GM23338 (cell line): ENCODE measurements at regions not wholly inside any gene's neighbourhood (a gene's known extent, or its start where the extent isn't known, plus 50 kb on each side); places are given as distances from the start of the nearest gene placed in this dataset.
"Not testable (repeated sequence)": the region's sequence is repeated elsewhere in the genome, so short reads cannot be mapped to it uniquely, and the experiment has no call there.

ENCODE experiments used
- ATAC-seq: fragments of 200-7000 bp; cut with Tn5 transposase; 3 replicates; pipeline ENCODE4 v1.9.1; 2020
- DNase-seq: peaks from one replicate; pipeline ENCODE4 v3.0.0-alpha.2; 2015; ENCODE audit warnings: low spot score
- H2AFZ ChIP-seq: fragments of 200-600 bp; sonication (generic); 2 replicates; pipeline ENCODE4 v1.8.0; 2016; ENCODE audit warnings: antibody characterized with exemption, mild to moderate bottlenecking, moderate library complexity
- H3F3A ChIP-seq: fragments of 200-600 bp; sonication (generic); replicated peaks from 2 replicates; pipeline ENCODE4 v1.8.0; 2017; ENCODE audit warnings: antibody characterized with exemption, mixed run types, low read depth
- H3K27ac ChIP-seq: fragments of 200-600 bp; sonication (generic); 2 replicates; pipeline ENCODE4 v1.6.1; 2016; ENCODE audit warnings: low read depth
- H3K27me3 ChIP-seq: fragments of 200-600 bp; sonication (generic); 2 replicates; pipeline ENCODE4 v1.8.0; 2016; ENCODE audit warnings: mild to moderate bottlenecking, mixed run types, moderate library complexity; ENCODE audit not compliant: insufficient read depth
- H3K36me3 ChIP-seq: fragments of 200-600 bp; sonication (generic); 2 replicates; pipeline ENCODE4 v1.8.0; 2016; ENCODE audit warnings: mild to moderate bottlenecking; ENCODE audit not compliant: insufficient read depth
- H3K4me1 ChIP-seq: fragments of 200-600 bp; sonication (generic); 2 replicates; pipeline ENCODE4 v1.8.0; 2016; ENCODE audit warnings: mild to moderate bottlenecking, moderate library complexity; ENCODE audit not compliant: insufficient read depth
- H3K4me2 ChIP-seq: fragments of 200-600 bp; sonication (generic); 2 replicates; pipeline ENCODE4 v1.7.1; 2017; ENCODE audit warnings: mixed run types
- H3K4me3 ChIP-seq: fragments of 200-600 bp; sonication (generic); 2 replicates; pipeline ENCODE4 v1.6.1; 2016; ENCODE audit warnings: mixed run types
- H3K79me2 ChIP-seq: fragments of 200-600 bp; sonication (generic); replicated peaks from 2 replicates; pipeline ENCODE4 v1.8.0; 2017; ENCODE audit warnings: mild to moderate bottlenecking; ENCODE audit not compliant: insufficient read depth
- H3K9me2 ChIP-seq: fragments of 200-600 bp; sonication (generic); 2 replicates; pipeline ENCODE4 v1.8.0; 2017; ENCODE audit not compliant: insufficient read depth
- H4K20me1 ChIP-seq: fragments of 200-600 bp; sonication (generic); replicated peaks from 2 replicates; pipeline ENCODE4 v1.8.0; 2017; ENCODE audit warnings: mild to moderate bottlenecking; ENCODE audit not compliant: insufficient read depth
- H3K27ac Mint-ChIP-seq: 2 replicates; pipeline ENCODE4 v1.8.0; 2020; ENCODE audit warnings: inconsistent platforms, mild to moderate bottlenecking, moderate library complexity, mixed read lengths
- H3K27me3 Mint-ChIP-seq: 3 replicates; pipeline ENCODE4 v1.8.0; 2022; ENCODE audit warnings: low read depth, mild to moderate bottlenecking, moderate library complexity, mixed read lengths, inconsistent platforms; ENCODE audit not compliant: insufficient read depth, poor library complexity
- H3K36me3 Mint-ChIP-seq: 3 replicates; pipeline ENCODE4 v1.8.0; 2021; ENCODE audit warnings: low read depth, mild to moderate bottlenecking, inconsistent platforms, moderate library complexity, mixed read lengths
- H3K4me1 Mint-ChIP-seq: 3 replicates; pipeline ENCODE4 v1.8.0; 2020; ENCODE audit warnings: mild to moderate bottlenecking, inconsistent platforms, mixed read lengths
- H3K4me3 Mint-ChIP-seq: 3 replicates; pipeline ENCODE4 v1.8.0; 2021; ENCODE audit warnings: moderate library complexity, mild to moderate bottlenecking, inconsistent platforms, mixed read lengths
- H3K9me3 Mint-ChIP-seq: 3 replicates; pipeline ENCODE4 v1.8.0; 2020; ENCODE audit warnings: moderate library complexity, mild to moderate bottlenecking, inconsistent platforms, mixed read lengths
- CREB1 ChIP-seq: fragments of 250-450 bp; sonication (Bioruptor Pico); IDR thresholded peaks from 2 replicates; pipeline ENCODE4 v1.5.0; 2020; ENCODE audit warnings: low read depth, mild to moderate bottlenecking, moderate library complexity
- EZH2phosphoT487 ChIP-seq: fragments of 200-600 bp; sonication (generic); IDR thresholded peaks from one replicate; pipeline ENCODE4 v1.8.1; 2018; ENCODE audit warnings: antibody characterized with exemption; ENCODE audit not compliant: unreplicated experiment
- ZNF331 ChIP-seq: fragments of 250-450 bp; sonication (Bioruptor Pico); IDR thresholded peaks from 2 replicates; pipeline ENCODE4 v1.5.0; 2020; ENCODE audit warnings: low read depth, mild to moderate bottlenecking, moderate library complexity
- TF ChIP-seq, protein P1 (sequence below): fragments of 250-450 bp; sonication (Bioruptor Pico); IDR thresholded peaks from 2 replicates; pipeline ENCODE4 v1.5.0; 2020; ENCODE audit warnings: mild to moderate bottlenecking, moderate library complexity
- TF ChIP-seq, protein P2 (sequence below): IDR thresholded peaks from 2 replicates; pipeline ENCODE4 v1.6.1; 2016; ENCODE audit warnings: antibody characterized with exemption
- TF ChIP-seq, protein P3 (sequence below), 2 experiments: fragments of 200-600 bp in 1 of 2; sonication (generic) in 1 of 2; conservative IDR thresholded peaks; 2 replicates each; pipeline versions ENCODE4 v1.5.1 to v1.6.1; 2016 to 2017; ENCODE audit warnings: antibody characterized with exemption in 2 of 2, low read depth in 2 of 2, mild to moderate bottlenecking in 2 of 2, moderate library complexity in 1 of 2

DNA sequence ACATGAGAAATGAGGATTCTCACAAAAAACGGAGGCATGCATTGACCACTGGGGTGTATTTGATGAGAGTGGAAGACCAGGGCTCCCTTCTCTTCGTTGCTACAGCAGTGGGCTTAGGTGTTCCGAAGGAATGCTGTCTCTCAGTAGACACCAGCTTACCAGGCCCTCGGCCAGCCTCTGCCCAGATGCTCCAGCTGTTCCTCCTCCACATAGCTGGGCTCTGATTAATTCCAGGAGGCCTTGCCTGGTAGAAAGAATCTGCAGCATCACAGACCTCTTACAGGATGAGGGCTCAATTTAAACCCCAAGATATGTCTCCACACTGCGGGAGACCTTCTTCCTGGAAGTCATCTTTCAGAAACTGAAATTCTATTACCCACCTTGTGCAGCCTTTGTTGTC is 346.6 kb upstream of the TENM3 start:
- no peak overlapping the region for H3K27ac ChIP-seq
- no peaks in the 10 kb centered on the region for H3K27me3 ChIP-seq
- no peaks in the 10 kb centered on the region for H3K27me3 Mint-ChIP-seq
- no peaks in the 10 kb centered on the region for H3F3A ChIP-seq
- H3K4me3 Mint-ChIP-seq: no peak overlapping the region
- no peak for ATAC-seq
- no peaks in the 10 kb centered on the region for H3K79me2 ChIP-seq
- H3K27ac Mint-ChIP-seq: no peak overlapping the region
- no peak overlapping the region for H3K4me2 ChIP-seq
- H3K9me3 Mint-ChIP-seq: no peaks in the 10 kb centered on the region; the same call in 2 of the 3 replicates
- no peak for DNase-seq
- H3K4me1 ChIP-seq: no peaks in the 10 kb centered on the region
- 0 out of 2 replicates have a peak, but pooled peaks cover 4% of the 10 kb centered on the region for H3K9me2 ChIP-seq
- no peaks in the 10 kb centered on the region for H3K4me1 Mint-ChIP-seq
- H4K20me1 ChIP-seq: no peaks in the 10 kb centered on the region
- H3K36me3 Mint-ChIP-seq: no peaks in the 10 kb centered on the region
- TF ChIP-seq, protein P1, sequence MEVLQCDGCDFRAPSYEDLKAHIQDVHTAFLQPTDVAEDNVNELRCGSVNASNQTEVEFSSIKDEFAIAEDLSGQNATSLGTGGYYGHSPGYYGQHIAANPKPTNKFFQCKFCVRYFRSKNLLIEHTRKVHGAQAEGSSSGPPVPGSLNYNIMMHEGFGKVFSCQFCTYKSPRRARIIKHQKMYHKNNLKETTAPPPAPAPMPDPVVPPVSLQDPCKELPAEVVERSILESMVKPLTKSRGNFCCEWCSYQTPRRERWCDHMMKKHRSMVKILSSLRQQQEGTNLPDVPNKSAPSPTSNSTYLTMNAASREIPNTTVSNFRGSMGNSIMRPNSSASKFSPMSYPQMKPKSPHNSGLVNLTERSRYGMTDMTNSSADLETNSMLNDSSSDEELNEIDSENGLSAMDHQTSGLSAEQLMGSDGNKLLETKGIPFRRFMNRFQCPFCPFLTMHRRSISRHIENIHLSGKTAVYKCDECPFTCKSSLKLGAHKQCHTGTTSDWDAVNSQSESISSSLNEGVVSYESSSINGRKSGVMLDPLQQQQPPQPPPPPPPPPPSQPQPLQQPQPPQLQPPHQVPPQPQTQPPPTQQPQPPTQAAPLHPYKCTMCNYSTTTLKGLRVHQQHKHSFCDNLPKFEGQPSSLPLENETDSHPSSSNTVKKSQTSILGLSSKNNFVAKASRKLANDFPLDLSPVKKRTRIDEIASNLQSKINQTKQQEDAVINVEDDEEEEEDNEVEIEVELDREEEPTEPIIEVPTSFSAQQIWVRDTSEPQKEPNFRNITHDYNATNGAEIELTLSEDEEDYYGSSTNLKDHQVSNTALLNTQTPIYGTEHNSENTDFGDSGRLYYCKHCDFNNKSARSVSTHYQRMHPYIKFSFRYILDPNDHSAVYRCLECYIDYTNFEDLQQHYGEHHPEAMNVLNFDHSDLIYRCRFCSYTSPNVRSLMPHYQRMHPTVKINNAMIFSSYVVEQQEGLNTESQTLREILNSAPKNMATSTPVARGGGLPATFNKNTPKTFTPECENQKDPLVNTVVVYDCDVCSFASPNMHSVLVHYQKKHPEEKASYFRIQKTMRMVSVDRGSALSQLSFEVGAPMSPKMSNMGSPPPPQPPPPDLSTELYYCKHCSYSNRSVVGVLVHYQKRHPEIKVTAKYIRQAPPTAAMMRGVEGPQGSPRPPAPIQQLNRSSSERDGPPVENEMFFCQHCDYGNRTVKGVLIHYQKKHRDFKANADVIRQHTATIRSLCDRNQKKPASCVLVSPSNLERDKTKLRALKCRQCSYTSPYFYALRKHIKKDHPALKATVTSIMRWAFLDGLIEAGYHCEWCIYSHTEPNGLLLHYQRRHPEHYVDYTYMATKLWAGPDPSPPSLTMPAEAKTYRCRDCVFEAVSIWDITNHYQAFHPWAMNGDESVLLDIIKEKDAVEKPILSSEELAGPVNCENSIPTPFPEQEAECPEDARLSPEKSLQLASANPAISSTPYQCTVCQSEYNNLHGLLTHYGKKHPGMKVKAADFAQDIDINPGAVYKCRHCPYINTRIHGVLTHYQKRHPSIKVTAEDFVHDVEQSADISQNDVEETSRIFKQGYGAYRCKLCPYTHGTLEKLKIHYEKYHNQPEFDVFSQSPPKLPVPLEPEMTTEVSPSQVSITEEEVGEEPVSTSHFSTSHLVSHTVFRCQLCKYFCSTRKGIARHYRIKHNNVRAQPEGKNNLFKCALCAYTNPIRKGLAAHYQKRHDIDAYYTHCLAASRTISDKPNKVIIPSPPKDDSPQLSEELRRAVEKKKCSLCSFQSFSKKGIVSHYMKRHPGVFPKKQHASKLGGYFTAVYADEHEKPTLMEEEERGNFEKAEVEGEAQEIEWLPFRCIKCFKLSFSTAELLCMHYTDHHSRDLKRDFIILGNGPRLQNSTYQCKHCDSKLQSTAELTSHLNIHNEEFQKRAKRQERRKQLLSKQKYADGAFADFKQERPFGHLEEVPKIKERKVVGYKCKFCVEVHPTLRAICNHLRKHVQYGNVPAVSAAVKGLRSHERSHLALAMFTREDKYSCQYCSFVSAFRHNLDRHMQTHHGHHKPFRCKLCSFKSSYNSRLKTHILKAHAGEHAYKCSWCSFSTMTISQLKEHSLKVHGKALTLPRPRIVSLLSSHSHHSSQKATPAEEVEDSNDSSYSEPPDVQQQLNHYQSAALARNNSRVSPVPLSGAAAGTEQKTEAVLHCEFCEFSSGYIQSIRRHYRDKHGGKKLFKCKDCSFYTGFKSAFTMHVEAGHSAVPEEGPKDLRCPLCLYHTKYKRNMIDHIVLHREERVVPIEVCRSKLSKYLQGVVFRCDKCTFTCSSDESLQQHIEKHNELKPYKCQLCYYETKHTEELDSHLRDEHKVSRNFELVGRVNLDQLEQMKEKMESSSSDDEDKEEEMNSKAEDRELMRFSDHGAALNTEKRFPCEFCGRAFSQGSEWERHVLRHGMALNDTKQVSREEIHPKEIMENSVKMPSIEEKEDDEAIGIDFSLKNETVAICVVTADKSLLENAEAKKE (CRISPR knock-in tag): no peak
- H2AFZ ChIP-seq: peak overlapping the region; percentile 64; the same call in 1 of the 2 replicates
- H3K36me3 ChIP-seq: no peaks in the 10 kb centered on the region
- no peak overlapping the region for H3K4me3 ChIP-seq

DNA sequence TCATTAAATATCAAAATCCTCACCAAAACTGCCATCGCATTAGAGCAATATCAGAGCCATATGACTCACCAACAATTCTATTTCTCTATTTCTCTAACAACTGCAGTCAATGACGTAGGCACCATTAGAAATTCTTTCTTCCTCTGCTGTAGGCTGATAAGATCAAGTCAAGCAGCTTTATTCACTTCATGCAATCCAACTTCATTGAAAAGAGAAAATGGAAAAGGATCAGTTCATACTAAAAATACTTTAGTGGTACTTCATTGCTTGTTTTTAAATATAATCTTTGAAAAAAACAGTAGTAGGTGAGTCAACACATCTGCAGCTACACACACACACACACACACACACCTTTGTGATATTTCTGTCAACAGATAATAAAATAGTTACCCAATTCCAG is 345.3 kb upstream of the TENM3 start:
- Histone ChIP-seq H3K36me3 (no peaks in the 10 kb centered on the region), H3K27ac (no peak overlapping the region), H3K4me2 (no peak overlapping the region), H3K4me1 (no peaks in the 10 kb centered on the region), H3K27me3 (no peaks in the 10 kb centered on the region), H3K4me3 (no peak overlapping the region), H3K79me2 (no peaks in the 10 kb centered on the region), H4K20me1 (no peaks in the 10 kb centered on the region), H3F3A (no peaks in the 10 kb centered on the region), H2AFZ (no peak overlapping the region), H3K9me2 (peaks cover 2% of the 10 kb centered on the region; the same call in 1 of the 2 replicates)
- Mint-ChIP-seq H3K27ac (no peak overlapping the region), H3K9me3 (peaks cover 5% of the 10 kb centered on the region; the same call in 2 of the 3 replicates), H3K27me3 (no peaks in the 10 kb centered on the region), H3K4me1 (no peaks in the 10 kb centered on the region), H3K36me3 (no peaks in the 10 kb centered on the region; the same call in 2 of the 3 replicates), H3K4me3 (no peak overlapping the region)
- no peak for ATAC-seq
- TF ChIP-seq, protein P2, sequence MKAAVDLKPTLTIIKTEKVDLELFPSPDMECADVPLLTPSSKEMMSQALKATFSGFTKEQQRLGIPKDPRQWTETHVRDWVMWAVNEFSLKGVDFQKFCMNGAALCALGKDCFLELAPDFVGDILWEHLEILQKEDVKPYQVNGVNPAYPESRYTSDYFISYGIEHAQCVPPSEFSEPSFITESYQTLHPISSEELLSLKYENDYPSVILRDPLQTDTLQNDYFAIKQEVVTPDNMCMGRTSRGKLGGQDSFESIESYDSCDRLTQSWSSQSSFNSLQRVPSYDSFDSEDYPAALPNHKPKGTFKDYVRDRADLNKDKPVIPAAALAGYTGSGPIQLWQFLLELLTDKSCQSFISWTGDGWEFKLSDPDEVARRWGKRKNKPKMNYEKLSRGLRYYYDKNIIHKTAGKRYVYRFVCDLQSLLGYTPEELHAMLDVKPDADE: no peak
- TF ChIP-seq, protein P3, sequence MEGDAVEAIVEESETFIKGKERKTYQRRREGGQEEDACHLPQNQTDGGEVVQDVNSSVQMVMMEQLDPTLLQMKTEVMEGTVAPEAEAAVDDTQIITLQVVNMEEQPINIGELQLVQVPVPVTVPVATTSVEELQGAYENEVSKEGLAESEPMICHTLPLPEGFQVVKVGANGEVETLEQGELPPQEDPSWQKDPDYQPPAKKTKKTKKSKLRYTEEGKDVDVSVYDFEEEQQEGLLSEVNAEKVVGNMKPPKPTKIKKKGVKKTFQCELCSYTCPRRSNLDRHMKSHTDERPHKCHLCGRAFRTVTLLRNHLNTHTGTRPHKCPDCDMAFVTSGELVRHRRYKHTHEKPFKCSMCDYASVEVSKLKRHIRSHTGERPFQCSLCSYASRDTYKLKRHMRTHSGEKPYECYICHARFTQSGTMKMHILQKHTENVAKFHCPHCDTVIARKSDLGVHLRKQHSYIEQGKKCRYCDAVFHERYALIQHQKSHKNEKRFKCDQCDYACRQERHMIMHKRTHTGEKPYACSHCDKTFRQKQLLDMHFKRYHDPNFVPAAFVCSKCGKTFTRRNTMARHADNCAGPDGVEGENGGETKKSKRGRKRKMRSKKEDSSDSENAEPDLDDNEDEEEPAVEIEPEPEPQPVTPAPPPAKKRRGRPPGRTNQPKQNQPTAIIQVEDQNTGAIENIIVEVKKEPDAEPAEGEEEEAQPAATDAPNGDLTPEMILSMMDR (conservative IDR thresholded peaks at IDR 0.05; ENCODE audit: low read depth in 2 of 2): no peak
- no peak for TF ChIP-seq CREB1 (CRISPR knock-in tag)
- TF ChIP-seq ZNF331 (CRISPR knock-in tag): no peak
- no peak for TF ChIP-seq EZH2phosphoT487
- no peak for DNase-seq

DNA sequence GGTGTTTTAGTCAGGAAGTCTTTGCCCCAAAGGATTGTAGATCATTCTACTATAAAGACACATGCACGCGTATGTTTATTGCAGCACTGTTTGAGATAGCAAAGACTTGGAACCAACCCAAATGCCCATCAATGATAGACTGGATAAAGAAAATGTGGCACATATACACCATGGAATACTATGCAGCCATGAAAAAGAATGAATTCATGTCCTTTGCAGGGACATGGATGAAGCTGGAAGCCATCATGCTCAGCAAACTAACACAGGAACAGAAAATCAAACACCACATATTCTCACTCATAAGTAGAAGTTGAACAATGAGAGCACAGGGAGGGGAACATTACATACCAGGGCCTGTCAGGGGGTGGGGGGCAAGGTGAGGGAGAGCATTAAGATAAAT is 340.8 kb upstream of the TENM3 start:
- not testable (repeated sequence) for H3F3A ChIP-seq, H3K4me3 ChIP-seq, H3K4me1 ChIP-seq, ATAC-seq, H3K4me3 Mint-ChIP-seq, H3K9me2 ChIP-seq, H3K36me3 ChIP-seq, H2AFZ ChIP-seq, H4K20me1 ChIP-seq, H3K4me1 Mint-ChIP-seq, H3K27me3 ChIP-seq, H3K27ac ChIP-seq, H3K27ac Mint-ChIP-seq, H3K4me2 ChIP-seq, DNase-seq, H3K79me2 ChIP-seq, H3K27me3 Mint-ChIP-seq
- H3K9me3 Mint-ChIP-seq: peaks cover 19% of the 10 kb centered on the region
- H3K36me3 Mint-ChIP-seq: peaks cover 14% of the 10 kb centered on the region
